ENCODE measurements at regions not wholly inside any gene's neighbourhood (a gene's known extent, or its start where the extent isn't known, plus 50 kb on each side); places are given as distances from the start of the nearest gene placed in this dataset.

DNA sequence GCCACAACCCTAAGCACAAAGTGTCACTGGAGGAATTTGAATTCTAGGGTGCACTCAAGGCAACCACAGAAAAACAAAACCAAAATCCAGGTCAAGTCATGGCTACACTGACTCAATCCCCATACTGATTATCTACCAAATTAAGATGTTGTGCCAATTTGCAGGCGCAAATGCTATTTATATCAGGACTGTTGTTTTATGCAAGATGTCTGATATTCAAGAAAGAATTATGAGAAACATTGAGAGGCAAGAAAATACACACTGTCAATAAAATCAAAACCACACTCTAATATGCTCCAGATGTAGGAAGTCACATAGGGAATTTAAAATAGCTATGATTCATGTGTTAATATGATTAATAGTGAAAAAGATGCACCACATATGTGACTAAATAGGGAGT is 141.3 kb upstream of the MINDY3 start:
- ATAC-seq, result no peak
- TF ChIP-seq TOX (CRISPR knock-in tag; IDR thresholded peaks at IDR 0.05; ENCODE audit: borderline replicate concordance) (no peak), SNAI2 (CRISPR knock-in tag; IDR thresholded peaks at IDR 0.05) (no peak), ZC3H10 (CRISPR knock-in tag; IDR thresholded peaks at IDR 0.05) (no peak), ZNF8 (CRISPR knock-in tag; IDR thresholded peaks at IDR 0.05) (no peak)
- TF ChIP-seq, protein P1, sequence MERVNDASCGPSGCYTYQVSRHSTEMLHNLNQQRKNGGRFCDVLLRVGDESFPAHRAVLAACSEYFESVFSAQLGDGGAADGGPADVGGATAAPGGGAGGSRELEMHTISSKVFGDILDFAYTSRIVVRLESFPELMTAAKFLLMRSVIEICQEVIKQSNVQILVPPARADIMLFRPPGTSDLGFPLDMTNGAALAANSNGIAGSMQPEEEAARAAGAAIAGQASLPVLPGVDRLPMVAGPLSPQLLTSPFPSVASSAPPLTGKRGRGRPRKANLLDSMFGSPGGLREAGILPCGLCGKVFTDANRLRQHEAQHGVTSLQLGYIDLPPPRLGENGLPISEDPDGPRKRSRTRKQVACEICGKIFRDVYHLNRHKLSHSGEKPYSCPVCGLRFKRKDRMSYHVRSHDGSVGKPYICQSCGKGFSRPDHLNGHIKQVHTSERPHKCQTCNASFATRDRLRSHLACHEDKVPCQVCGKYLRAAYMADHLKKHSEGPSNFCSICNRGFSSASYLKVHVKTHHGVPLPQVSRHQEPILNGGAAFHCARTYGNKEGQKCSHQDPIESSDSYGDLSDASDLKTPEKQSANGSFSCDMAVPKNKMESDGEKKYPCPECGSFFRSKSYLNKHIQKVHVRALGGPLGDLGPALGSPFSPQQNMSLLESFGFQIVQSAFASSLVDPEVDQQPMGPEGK (CRISPR knock-in tag; IDR thresholded peaks at IDR 0.05; ENCODE audit: borderline replicate concordance), result no peak
- TF ChIP-seq, protein P2, sequence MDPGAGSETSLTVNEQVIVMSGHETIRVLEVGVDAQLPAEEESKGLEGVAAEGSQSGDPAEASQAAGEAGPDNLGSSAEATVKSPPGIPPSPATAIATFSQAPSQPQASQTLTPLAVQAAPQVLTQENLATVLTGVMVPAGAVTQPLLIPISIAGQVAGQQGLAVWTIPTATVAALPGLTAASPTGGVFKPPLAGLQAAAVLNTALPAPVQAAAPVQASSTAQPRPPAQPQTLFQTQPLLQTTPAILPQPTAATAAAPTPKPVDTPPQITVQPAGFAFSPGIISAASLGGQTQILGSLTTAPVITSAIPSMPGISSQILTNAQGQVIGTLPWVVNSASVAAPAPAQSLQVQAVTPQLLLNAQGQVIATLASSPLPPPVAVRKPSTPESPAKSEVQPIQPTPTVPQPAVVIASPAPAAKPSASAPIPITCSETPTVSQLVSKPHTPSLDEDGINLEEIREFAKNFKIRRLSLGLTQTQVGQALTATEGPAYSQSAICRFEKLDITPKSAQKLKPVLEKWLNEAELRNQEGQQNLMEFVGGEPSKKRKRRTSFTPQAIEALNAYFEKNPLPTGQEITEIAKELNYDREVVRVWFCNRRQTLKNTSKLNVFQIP (CRISPR knock-in tag; IDR thresholded peaks at IDR 0.05; ENCODE audit: borderline replicate concordance, low read depth), result no peak

DNA sequence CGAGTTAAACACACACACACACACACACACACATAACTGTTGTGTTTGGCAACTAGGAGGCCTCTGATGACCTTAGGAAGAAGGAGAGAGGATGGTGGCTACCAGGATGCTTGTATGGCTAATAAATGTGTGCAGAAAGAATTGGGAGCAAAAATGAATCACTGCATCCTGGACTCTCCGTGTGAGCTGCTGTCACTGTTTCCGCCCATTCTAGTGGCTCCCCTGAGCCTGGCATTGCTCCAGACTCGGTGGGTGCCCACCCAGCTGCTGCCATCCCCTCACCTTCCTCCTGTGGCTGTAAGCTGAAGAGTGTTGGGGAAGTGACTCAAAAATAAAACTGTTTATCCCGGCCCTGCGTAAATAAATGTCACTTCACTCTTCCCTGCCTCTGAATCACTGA is 149.5 kb upstream of the MINDY3 start:
- ATAC-seq, result no peak
- no peak for TF ChIP-seq BACH2 (CRISPR knock-in tag; IDR thresholded peaks at IDR 0.05; ENCODE audit: borderline replicate concordance)
- TF ChIP-seq ESRRG (CRISPR knock-in tag; IDR thresholded peaks at IDR 0.05), result no peak
- no peak for TF ChIP-seq ZNF8 (CRISPR knock-in tag; IDR thresholded peaks at IDR 0.05)
- no peak for TF ChIP-seq PPARA (CRISPR knock-in tag; IDR thresholded peaks at IDR 0.05; ENCODE audit: borderline replicate concordance)
- TF ChIP-seq, protein P2 (CRISPR knock-in tag; IDR thresholded peaks at IDR 0.05; ENCODE audit: borderline replicate concordance, low read depth), result no peak
- no peak for TF ChIP-seq ZNF70 (CRISPR knock-in tag; IDR thresholded peaks at IDR 0.05)
- TF ChIP-seq RARB (CRISPR knock-in tag; IDR thresholded peaks at IDR 0.05), result no peak
- TF ChIP-seq GLIS3 (CRISPR knock-in tag; IDR thresholded peaks at IDR 0.05), result no peak
- no peak for TF ChIP-seq ZC3H10 (CRISPR knock-in tag; IDR thresholded peaks at IDR 0.05)
- TF ChIP-seq ARNTL (CRISPR knock-in tag; IDR thresholded peaks at IDR 0.05; ENCODE audit: borderline replicate concordance, low read depth), result no peak
- no peak for TF ChIP-seq CSDC2 (CRISPR knock-in tag; IDR thresholded peaks at IDR 0.05)
- TF ChIP-seq TOX (CRISPR knock-in tag; IDR thresholded peaks at IDR 0.05; ENCODE audit: borderline replicate concordance), result no peak

DNA sequence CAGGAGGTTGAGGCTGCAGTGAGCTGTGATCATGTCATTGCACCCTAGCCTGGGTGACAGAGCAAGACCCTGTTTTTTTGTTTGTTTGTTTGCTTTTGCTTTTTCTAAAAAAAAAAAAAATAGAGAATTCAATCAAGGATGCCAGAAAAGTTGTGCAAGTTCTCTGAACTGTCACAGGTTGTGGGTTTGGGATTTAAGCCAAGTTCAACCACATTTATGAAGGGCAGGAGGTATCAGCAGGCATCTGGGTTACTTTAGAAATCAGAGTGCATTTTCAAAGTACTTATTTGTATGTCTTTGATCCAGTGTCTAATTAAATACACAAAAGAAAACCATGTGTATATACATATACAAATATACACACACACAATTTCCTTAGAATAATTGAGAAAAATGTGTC is 151.2 kb upstream of the MINDY3 start:
- ATAC-seq, result no peak
- TF ChIP-seq ESRRG (CRISPR knock-in tag; IDR thresholded peaks at IDR 0.05) (no peak), ISL1 (CRISPR knock-in tag; IDR thresholded peaks at IDR 0.05) (no peak), CSDC2 (CRISPR knock-in tag; IDR thresholded peaks at IDR 0.05) (no peak), GLIS3 (CRISPR knock-in tag; IDR thresholded peaks at IDR 0.05) (no peak), ZC3H10 (CRISPR knock-in tag; IDR thresholded peaks at IDR 0.05) (no peak), ZNF70 (CRISPR knock-in tag; IDR thresholded peaks at IDR 0.05) (no peak), ZNF565 (CRISPR knock-in tag; conservative IDR thresholded peaks at IDR 0.05; ENCODE audit: low read depth) (no peak), ZFP3 (CRISPR knock-in tag; IDR thresholded peaks at IDR 0.05) (no peak), OSR1 (CRISPR knock-in tag; IDR thresholded peaks at IDR 0.05) (no peak)
- TF ChIP-seq, protein P2 (CRISPR knock-in tag; IDR thresholded peaks at IDR 0.05; ENCODE audit: borderline replicate concordance, low read depth), result no peak

DNA sequence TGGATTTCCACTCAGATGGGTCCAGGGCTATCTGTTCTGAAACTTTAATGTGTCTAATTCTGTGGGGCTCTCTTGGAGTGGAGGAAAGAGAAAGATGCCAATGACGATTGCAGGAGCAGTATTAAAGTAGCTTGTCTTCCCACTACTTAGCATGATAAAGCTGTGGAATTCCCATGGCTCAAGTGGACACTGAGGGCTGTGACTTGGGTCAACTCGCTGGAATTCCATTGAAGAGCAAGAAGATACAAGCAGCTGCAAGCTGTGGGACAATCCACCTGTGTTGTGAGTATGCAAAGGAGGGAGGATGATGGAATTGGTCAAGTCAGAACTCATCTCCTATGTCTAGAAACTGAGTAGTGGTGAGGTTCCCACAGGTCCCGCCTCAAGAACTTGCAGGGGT is 154.2 kb upstream of the MINDY3 start:
- no peak for ATAC-seq
- TF ChIP-seq ZNF8 (CRISPR knock-in tag; IDR thresholded peaks at IDR 0.05), result no peak
- TF ChIP-seq, protein P3, sequence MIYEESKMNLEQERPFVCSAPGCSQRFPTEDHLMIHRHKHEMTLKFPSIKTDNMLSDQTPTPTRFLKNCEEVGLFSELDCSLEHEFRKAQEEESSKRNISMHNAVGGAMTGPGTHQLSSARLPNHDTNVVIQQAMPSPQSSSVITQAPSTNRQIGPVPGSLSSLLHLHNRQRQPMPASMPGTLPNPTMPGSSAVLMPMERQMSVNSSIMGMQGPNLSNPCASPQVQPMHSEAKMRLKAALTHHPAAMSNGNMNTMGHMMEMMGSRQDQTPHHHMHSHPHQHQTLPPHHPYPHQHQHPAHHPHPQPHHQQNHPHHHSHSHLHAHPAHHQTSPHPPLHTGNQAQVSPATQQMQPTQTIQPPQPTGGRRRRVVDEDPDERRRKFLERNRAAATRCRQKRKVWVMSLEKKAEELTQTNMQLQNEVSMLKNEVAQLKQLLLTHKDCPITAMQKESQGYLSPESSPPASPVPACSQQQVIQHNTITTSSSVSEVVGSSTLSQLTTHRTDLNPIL (CRISPR knock-in tag; IDR thresholded peaks at IDR 0.05; ENCODE audit: low read depth), result no peak
- no peak for TF ChIP-seq ISL1 (CRISPR knock-in tag; IDR thresholded peaks at IDR 0.05)
- TF ChIP-seq RARB (CRISPR knock-in tag; IDR thresholded peaks at IDR 0.05), result no peak
- no peak for TF ChIP-seq SNAI2 (CRISPR knock-in tag; IDR thresholded peaks at IDR 0.05)
- no peak for TF ChIP-seq ZNF70 (CRISPR knock-in tag; IDR thresholded peaks at IDR 0.05)
- no peak for TF ChIP-seq ZFP30 (CRISPR knock-in tag; IDR thresholded peaks at IDR 0.05)
- TF ChIP-seq OSR1 (CRISPR knock-in tag; IDR thresholded peaks at IDR 0.05), result no peak
- TF ChIP-seq ZNF565 (CRISPR knock-in tag; conservative IDR thresholded peaks at IDR 0.05; ENCODE audit: low read depth), result no peak
- TF ChIP-seq GLIS3 (CRISPR knock-in tag; IDR thresholded peaks at IDR 0.05), result no peak
- TF ChIP-seq TCF4 (CRISPR knock-in tag; IDR thresholded peaks at IDR 0.05; ENCODE audit: borderline replicate concordance), result no peak
- TF ChIP-seq, protein P4, sequence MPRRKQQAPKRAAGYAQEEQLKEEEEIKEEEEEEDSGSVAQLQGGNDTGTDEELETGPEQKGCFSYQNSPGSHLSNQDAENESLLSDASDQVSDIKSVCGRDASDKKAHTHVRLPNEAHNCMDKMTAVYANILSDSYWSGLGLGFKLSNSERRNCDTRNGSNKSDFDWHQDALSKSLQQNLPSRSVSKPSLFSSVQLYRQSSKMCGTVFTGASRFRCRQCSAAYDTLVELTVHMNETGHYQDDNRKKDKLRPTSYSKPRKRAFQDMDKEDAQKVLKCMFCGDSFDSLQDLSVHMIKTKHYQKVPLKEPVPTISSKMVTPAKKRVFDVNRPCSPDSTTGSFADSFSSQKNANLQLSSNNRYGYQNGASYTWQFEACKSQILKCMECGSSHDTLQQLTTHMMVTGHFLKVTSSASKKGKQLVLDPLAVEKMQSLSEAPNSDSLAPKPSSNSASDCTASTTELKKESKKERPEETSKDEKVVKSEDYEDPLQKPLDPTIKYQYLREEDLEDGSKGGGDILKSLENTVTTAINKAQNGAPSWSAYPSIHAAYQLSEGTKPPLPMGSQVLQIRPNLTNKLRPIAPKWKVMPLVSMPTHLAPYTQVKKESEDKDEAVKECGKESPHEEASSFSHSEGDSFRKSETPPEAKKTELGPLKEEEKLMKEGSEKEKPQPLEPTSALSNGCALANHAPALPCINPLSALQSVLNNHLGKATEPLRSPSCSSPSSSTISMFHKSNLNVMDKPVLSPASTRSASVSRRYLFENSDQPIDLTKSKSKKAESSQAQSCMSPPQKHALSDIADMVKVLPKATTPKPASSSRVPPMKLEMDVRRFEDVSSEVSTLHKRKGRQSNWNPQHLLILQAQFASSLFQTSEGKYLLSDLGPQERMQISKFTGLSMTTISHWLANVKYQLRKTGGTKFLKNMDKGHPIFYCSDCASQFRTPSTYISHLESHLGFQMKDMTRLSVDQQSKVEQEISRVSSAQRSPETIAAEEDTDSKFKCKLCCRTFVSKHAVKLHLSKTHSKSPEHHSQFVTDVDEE (CRISPR knock-in tag; IDR thresholded peaks at IDR 0.05), result no peak
- no peak for TF ChIP-seq ARNTL (CRISPR knock-in tag; IDR thresholded peaks at IDR 0.05; ENCODE audit: borderline replicate concordance, low read depth)
- TF ChIP-seq ZFP3 (CRISPR knock-in tag; IDR thresholded peaks at IDR 0.05), result no peak
- TF ChIP-seq, protein P5, sequence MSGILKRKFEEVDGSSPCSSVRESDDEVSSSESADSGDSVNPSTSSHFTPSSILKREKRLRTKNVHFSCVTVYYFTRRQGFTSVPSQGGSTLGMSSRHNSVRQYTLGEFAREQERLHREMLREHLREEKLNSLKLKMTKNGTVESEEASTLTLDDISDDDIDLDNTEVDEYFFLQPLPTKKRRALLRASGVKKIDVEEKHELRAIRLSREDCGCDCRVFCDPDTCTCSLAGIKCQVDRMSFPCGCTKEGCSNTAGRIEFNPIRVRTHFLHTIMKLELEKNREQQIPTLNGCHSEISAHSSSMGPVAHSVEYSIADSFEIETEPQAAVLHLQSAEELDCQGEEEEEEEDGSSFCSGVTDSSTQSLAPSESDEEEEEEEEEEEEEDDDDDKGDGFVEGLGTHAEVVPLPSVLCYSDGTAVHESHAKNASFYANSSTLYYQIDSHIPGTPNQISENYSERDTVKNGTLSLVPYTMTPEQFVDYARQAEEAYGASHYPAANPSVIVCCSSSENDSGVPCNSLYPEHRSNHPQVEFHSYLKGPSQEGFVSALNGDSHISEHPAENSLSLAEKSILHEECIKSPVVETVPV (CRISPR knock-in tag; IDR thresholded peaks at IDR 0.05), result no peak
